Hypothalamus (tissue), 51 donors: ENCODE measurements at regions not wholly inside any gene's neighbourhood (a gene's known extent, or its start where the extent isn't known, plus 50 kb on each side); places are given as distances from the start of the nearest gene placed in this dataset.

ENCODE experiments used
- DNase-seq, 51 donors: peaks; one replicate each; lab custom pipeline; 2025; lab: John Stamatoyannopoulos, UW

- DNase-seq: no peak
Observed at GRCh38 chr1:215508311-215508710, 58.8 kb upstream of the KCTD3 start.
